KBM-7 (cell line): ENCODE measurements at regions not wholly inside any gene's neighbourhood (a gene's known extent, or its start where the extent isn't known, plus 50 kb on each side); places are given as distances from the start of the nearest gene placed in this dataset.
"Not testable (repeated sequence)": the region's sequence is repeated elsewhere in the genome, so short reads cannot be mapped to it uniquely, and the experiment has no call there.

ENCODE experiments used
- DNase-seq: peaks from one replicate; pipeline ENCODE4 v3.0.0-alpha.2; 2015
- in situ Hi-C: fragments of 300-500 bp; cut with MboI; formaldehyde crosslinking; loops from 2 replicates; pipeline ENCODE4 v1.14.3; 2020; ENCODE audit warnings: low sequenced_read_pairs, low pct_unique_long_range_greater_than_20kb, mixed read lengths

- peak; percentile 87 for DNase-seq
- in situ Hi-C loops = no loop called here
Observed at GRCh38 chr2:181787310-181788048, 104.1 kb upstream of the ITPRID2 start.

GRCh38 chr2:181788897-181789555 is 102.5 kb upstream of the ITPRID2 start:
- in situ Hi-C loops = no loop called here
- DNase-seq = no peak

GRCh38 chr2:181789827-181790448 is 101.6 kb upstream of the ITPRID2 start:
- no peak for DNase-seq
- in situ Hi-C loops = no loop called here

GRCh38 chr2:181790716-181791649 is 100.5 kb upstream of the ITPRID2 start:
- DNase-seq = peak; percentile 56
- in situ Hi-C loops = no loop called here

- in situ Hi-C loops = no loop called here
- DNase-seq = no peak
Observed at GRCh38 chr2:181792906-181793305, 98.6 kb upstream of the ITPRID2 start.

- no peak for DNase-seq
- in situ Hi-C loops = no loop called here
Observed at GRCh38 chr2:181798022-181798421, 93.5 kb upstream of the ITPRID2 start.

GRCh38 chr2:181802300-181802699 is 89.2 kb upstream of the ITPRID2 start:
- in situ Hi-C loops, DNase-seq: not testable (repeated sequence)

GRCh38 chr2:181803903-181804799 is 87.4 kb upstream of the ITPRID2 start:
- in situ Hi-C loops, DNase-seq: not testable (repeated sequence)

GRCh38 chr2:181805228-181806038 is 86.1 kb upstream of the ITPRID2 start:
- in situ Hi-C loops = no loop called here
- DNase-seq = peak; percentile 87

- no peak for DNase-seq
- in situ Hi-C loops = no loop called here
Observed at GRCh38 chr2:181806039-181806392, 85.5 kb upstream of the ITPRID2 start.

GRCh38 chr2:181807526-181807925 is 84.0 kb upstream of the ITPRID2 start:
- in situ Hi-C loops = no loop called here
- no peak for DNase-seq

GRCh38 chr2:181810823-181811695 is 80.5 kb upstream of the ITPRID2 start:
- DNase-seq = peak; percentile 71
- in situ Hi-C loops = no loop called here

- in situ Hi-C loops = no loop called here
- DNase-seq = no peak
Observed at GRCh38 chr2:181812106-181812743, 79.3 kb upstream of the ITPRID2 start.

- in situ Hi-C loops = no loop called here
- peak; percentile 39 for DNase-seq
Observed at GRCh38 chr2:181814057-181814491, 77.5 kb upstream of the ITPRID2 start.

GRCh38 chr2:181817509-181817908 is 74.0 kb upstream of the ITPRID2 start:
- no peak for DNase-seq
- in situ Hi-C loops = no loop called here

GRCh38 chr2:181818058-181818680 is 73.4 kb upstream of the ITPRID2 start:
- DNase-seq = no peak
- in situ Hi-C loops = no loop called here
